ENCODE measurements at regions not wholly inside any gene's neighbourhood (a gene's known extent, or its start where the extent isn't known, plus 50 kb on each side); places are given as distances from the start of the nearest gene placed in this dataset.

DNA sequence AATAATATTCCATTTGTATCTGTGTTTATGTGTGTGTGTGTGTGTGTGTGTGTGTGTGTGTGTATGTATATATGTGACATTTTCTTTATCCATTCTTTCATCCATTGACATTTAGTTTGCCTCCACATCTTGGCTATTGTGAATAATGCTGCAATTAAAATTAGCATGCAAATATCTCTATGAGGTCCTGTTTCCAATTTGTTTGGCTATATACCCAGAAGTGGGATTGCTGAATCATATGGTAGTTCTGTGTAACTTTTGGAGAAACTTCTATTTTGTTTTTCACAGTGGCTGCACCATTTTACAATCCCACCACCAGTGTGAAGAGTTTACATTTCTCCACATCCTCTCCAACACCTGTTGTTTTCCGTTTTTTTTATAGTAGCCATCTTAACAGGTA lies 53.1 kb downstream of the CH25H start:
- peaks cover 3 to 16% (median 9%) of the 10 kb centered on the region in 5 donors for H3K27me3 Mint-ChIP-seq
- H3K9me3 Mint-ChIP-seq = no peaks in the 10 kb centered on the region
- DNase-seq = no peak
- no peak for ATAC-seq
- no peak overlapping the region for H3K27ac Mint-ChIP-seq
- POLR2A ChIA-PET = interaction anchor here (0.7 kb wide), 1 partner anchor 10 kb away, joined by 3 read pairs; no protein-coding TSS in a partner anchor
- H3K4me1 Mint-ChIP-seq = peaks cover 0 to 6% (median under 1%) of the 10 kb centered on the region in 4 donors
- H3K36me3 Mint-ChIP-seq = no peaks in the 10 kb centered on the region
- no peak overlapping the region for H3K4me3 Mint-ChIP-seq

DNA sequence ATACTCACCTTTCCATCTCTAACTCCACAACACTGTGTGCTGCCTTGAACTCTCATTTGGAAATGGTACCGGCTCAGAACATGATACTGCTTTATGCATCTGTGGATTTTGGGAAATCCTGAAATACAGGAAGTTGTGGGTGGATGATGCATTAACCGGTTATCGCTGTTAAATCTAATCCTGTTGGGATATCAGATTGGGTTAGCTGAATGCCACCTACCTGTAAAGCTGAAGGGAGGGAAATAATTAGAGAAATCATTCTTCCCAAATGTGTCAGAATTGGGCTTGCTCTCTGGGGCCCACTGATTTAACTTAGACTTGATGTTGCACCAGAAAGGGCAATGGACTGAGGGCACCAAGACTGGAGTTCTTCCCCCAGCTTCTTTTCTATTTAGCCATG lies 54.0 kb downstream of the CH25H start:
- Mint-ChIP-seq H3K4me3 (no peak overlapping the region), H3K36me3 (no peaks in the 10 kb centered on the region), H3K27me3 (peaks cover 3 to 16% (median 9%) of the 10 kb centered on the region in 5 donors), H3K4me1 (peaks cover 0 to 6% (median 0%) of the 10 kb centered on the region in 4 donors), H3K27ac (no peak overlapping the region), H3K9me3 (no peaks in the 10 kb centered on the region)
- DNase-seq (no peak), ATAC-seq (no peak)
- POLR2A ChIA-PET = interaction anchor here (0.7 kb wide), 1 partner anchor 9 kb away, joined by 3 read pairs; no protein-coding TSS in a partner anchor

- no peak overlapping the region for H3K27ac Mint-ChIP-seq
- DNase-seq (no peak), ATAC-seq (no peak)
- no peaks in the 10 kb centered on the region for H3K36me3 Mint-ChIP-seq
- H3K9me3 Mint-ChIP-seq = peaks cover 0 to 2% (median 0%) of the 10 kb centered on the region in 9 donors
- H3K4me3 Mint-ChIP-seq = no peak overlapping the region
- peaks cover 0 to 6% (median 0%) of the 10 kb centered on the region in 4 donors for H3K4me1 Mint-ChIP-seq
- POLR2A ChIA-PET = no interaction called here
- H3K27me3 Mint-ChIP-seq = peaks cover 3 to 16% (median 7%) of the 10 kb centered on the region in 5 donors
These were observed 55.3 kb downstream of the CH25H start for GRCh38 chr10:89151857-89152256.

GRCh38 chr10:89148061-89148460 lies 59.1 kb downstream of the CH25H start:
- H3K9me3 Mint-ChIP-seq = peaks cover 0 to 2% (median 0%) of the 10 kb centered on the region in 9 donors
- H3K4me1 Mint-ChIP-seq = peaks cover 0 to under 1% (median 0%) of the 10 kb centered on the region in 4 donors
- H3K27me3 Mint-ChIP-seq = peaks cover 0 to 3% (median 1%) of the 10 kb centered on the region in 5 donors
- no peaks in the 10 kb centered on the region for H3K36me3 Mint-ChIP-seq
- DNase-seq (no peak), ATAC-seq (no peak)
- POLR2A ChIA-PET = no interaction called here
- H3K27ac Mint-ChIP-seq = no peak overlapping the region
- H3K4me3 Mint-ChIP-seq = no peak overlapping the region

GRCh38 chr10:89147256-89147655 lies 59.9 kb downstream of the CH25H start:
- no peak for DNase-seq
- no peaks in the 10 kb centered on the region for H3K36me3 Mint-ChIP-seq
- no peak overlapping the region for H3K27ac Mint-ChIP-seq
- H3K9me3 Mint-ChIP-seq = peaks cover 0 to 2% (median 0%) of the 10 kb centered on the region in 9 donors
- H3K4me1 Mint-ChIP-seq = peaks cover 0 to 3% (median 0%) of the 10 kb centered on the region in 4 donors
- H3K4me3 Mint-ChIP-seq = no peak overlapping the region
- peaks cover 0 to 3% (median 1%) of the 10 kb centered on the region in 5 donors for H3K27me3 Mint-ChIP-seq
- POLR2A ChIA-PET = no interaction called here
- no peak for ATAC-seq

- peaks cover 0 to 2% (median 0%) of the 10 kb centered on the region in 9 donors for H3K9me3 Mint-ChIP-seq
- H3K4me1 Mint-ChIP-seq = peaks cover 0 to 3% (median 0%) of the 10 kb centered on the region in 4 donors
- POLR2A ChIA-PET = interaction anchor here (0.5 kb wide), 1 partner anchor 9 kb away, joined by 3 read pairs; no protein-coding TSS in a partner anchor
- no peak for DNase-seq
- no peak overlapping the region for H3K27ac Mint-ChIP-seq
- H3K27me3 Mint-ChIP-seq = peaks cover 0 to 3% (median 0%) of the 10 kb centered on the region in 5 donors
- ATAC-seq = no peak
- H3K36me3 Mint-ChIP-seq = no peaks in the 10 kb centered on the region
- no peak overlapping the region for H3K4me3 Mint-ChIP-seq
These were observed 62.3 kb downstream of the CH25H start for GRCh38 chr10:89144836-89145235.

GRCh38 chr10:89142590-89142989 lies 64.5 kb downstream of the CH25H start:
- POLR2A ChIA-PET = no interaction called here
- DNase-seq (no peak), ATAC-seq (no peak)
- H3K4me1 Mint-ChIP-seq = peaks cover 0 to 3% (median 0%) of the 10 kb centered on the region in 4 donors
- peaks cover 0 to 2% (median 0%) of the 10 kb centered on the region in 9 donors for H3K9me3 Mint-ChIP-seq
- H3K4me3 Mint-ChIP-seq = no peak overlapping the region
- no peaks in the 10 kb centered on the region for H3K36me3 Mint-ChIP-seq
- no peaks in the 10 kb centered on the region for H3K27me3 Mint-ChIP-seq
- no peak overlapping the region for H3K27ac Mint-ChIP-seq

DNA sequence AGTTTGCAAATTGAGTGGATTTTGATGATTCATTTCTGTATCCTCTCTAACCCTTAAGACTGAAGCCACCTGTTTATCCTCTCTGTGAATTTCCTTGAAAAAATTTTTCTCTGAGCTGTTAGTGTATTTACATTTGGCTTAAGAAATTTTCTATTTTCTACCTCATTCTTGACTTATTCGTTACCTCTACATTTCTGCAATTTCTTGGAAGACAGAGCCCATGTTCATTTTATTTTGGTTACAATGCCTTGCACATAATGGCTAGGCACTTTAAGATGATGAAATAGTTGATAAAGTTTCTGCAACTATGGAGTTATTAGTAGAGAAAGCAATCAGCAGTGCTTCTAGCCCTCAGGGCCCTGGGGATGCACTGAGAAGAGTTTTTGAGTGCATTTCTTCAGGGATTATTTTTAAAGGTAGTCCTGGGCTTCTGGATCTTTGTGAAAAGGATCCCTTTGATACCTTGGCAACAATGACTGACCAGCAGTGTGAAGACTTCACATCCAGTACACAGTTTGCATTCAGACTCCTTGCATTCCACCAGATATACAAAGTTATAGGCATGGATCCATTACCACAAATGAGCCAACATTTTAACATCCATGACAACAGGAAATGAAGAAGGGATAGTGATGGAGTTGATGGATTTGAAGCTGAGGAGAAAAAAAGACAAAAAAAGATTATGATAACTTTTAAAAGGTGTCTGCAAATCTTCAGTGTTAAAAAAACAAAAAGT lies 68.2 kb downstream of the CH25H start:
- peaks cover 0 to 3% (median 0%) of the 10 kb centered on the region in 5 donors for H3K27me3 Mint-ChIP-seq
- POLR2A ChIA-PET = no interaction called here
- ATAC-seq (no peak), DNase-seq (no peak)
- no peak overlapping the region for H3K27ac Mint-ChIP-seq
- H3K4me1 Mint-ChIP-seq = peaks cover 0 to 3% (median 0%) of the 10 kb centered on the region in 4 donors
- H3K36me3 Mint-ChIP-seq = no peaks in the 10 kb centered on the region
- no peaks in the 10 kb centered on the region for H3K9me3 Mint-ChIP-seq
- H3K4me3 Mint-ChIP-seq = no peak overlapping the region

GRCh38 chr10:89134963-89135362 lies 72.2 kb downstream of the CH25H start:
- DNase-seq (no peak), ATAC-seq (no peak)
- POLR2A ChIA-PET = no interaction called here
- Mint-ChIP-seq H3K27ac (no peak overlapping the region), H3K4me1 (no peaks in the 10 kb centered on the region), H3K9me3 (no peaks in the 10 kb centered on the region), H3K27me3 (peaks cover 0 to 3% (median 0%) of the 10 kb centered on the region in 5 donors), H3K4me3 (no peak overlapping the region), H3K36me3 (no peaks in the 10 kb centered on the region)

- Mint-ChIP-seq H3K36me3 (no peaks in the 10 kb centered on the region), H3K9me3 (no peaks in the 10 kb centered on the region), H3K27ac (no peak overlapping the region), H3K4me1 (no peaks in the 10 kb centered on the region), H3K27me3 (peaks cover 0 to 4% (median 3%) of the 10 kb centered on the region in 5 donors), H3K4me3 (no peak overlapping the region)
- ATAC-seq (no peak), DNase-seq (no peak)
- POLR2A ChIA-PET = no interaction called here
These were observed 77.2 kb downstream of the CH25H start for GRCh38 chr10:89129911-89130310.

DNA sequence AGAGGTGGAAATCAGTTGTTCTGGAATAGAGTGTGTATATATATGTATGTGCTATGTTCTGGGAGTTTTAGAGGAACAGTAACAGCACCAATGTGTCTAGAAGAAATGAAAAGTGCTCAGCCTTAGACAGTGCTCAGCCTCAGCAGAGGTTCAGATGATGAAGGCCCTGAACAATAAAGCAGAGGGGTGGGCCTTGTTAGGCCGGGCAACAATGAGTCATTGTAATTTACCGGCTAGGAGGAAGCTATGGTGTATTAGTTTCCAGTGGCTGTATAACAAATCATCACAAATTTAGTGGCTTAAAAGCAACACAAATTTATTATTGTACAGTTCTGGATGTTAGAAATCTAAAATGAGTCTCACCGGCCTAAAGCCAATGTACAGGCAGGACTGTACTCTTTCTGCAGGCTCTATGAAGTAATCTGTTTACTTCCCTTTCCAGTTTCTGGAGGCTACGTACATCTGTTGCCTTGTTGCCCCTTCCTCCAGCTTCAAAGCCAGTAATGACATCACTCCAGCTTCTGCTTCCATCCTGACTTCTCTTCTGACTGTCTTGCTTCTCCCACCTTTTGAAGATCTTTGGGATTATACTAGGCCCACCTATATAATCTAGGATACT lies 84.6 kb downstream of the CH25H start:
- POLR2A ChIA-PET = no interaction called here
- Mint-ChIP-seq H3K27ac (no peak overlapping the region), H3K4me1 (no peaks in the 10 kb centered on the region), H3K9me3 (no peaks in the 10 kb centered on the region), H3K36me3 (no peaks in the 10 kb centered on the region), H3K4me3 (no peak overlapping the region), H3K27me3 (peaks cover 4 to 26% (median 11%) of the 10 kb centered on the region in 5 donors)
- ATAC-seq (no peak), DNase-seq (no peak)

DNA sequence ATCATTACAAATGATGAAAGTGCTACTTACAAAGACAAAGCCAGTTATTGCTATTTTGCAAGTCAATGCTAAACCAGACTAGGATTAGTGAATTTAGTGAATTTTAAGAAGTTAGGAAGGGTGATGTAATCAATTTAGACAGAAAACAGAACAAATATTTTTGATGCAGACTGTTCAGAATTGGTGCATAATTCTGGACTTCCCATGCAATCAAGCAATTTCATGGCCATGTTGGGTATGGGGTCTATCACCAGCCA lies 85.4 kb downstream of the CH25H start:
- H3K4me3 Mint-ChIP-seq = no peak overlapping the region
- no peaks in the 10 kb centered on the region for H3K4me1 Mint-ChIP-seq
- H3K27me3 Mint-ChIP-seq = peaks cover 8 to 26% (median 11%) of the 10 kb centered on the region in 5 donors
- ATAC-seq (no peak), DNase-seq (no peak)
- POLR2A ChIA-PET = no interaction called here
- no peaks in the 10 kb centered on the region for H3K36me3 Mint-ChIP-seq
- no peaks in the 10 kb centered on the region for H3K9me3 Mint-ChIP-seq
- H3K27ac Mint-ChIP-seq = no peak overlapping the region

GRCh38 chr10:89120931-89121763 lies 86.0 kb downstream of the CH25H start:
- Mint-ChIP-seq H3K27ac (no peak overlapping the region), H3K27me3 (peaks cover 10 to 29% (median 13%) of the 10 kb centered on the region in 5 donors), H3K36me3 (no peaks in the 10 kb centered on the region), H3K9me3 (no peaks in the 10 kb centered on the region), H3K4me3 (no peak overlapping the region), H3K4me1 (no peaks in the 10 kb centered on the region)
- ATAC-seq = no peak
- POLR2A ChIA-PET = no interaction called here
- no peak for DNase-seq

Measured in naive thymus-derived CD8-positive, alpha-beta T cell (primary cell).